WTC11 (cell line): ENCODE measurements at regions not wholly inside any gene's neighbourhood (a gene's known extent, or its start where the extent isn't known, plus 50 kb on each side); places are given as distances from the start of the nearest gene placed in this dataset.

Experiments used
- ATF6 ChIP-seq: sonication (generic); formaldehyde crosslinking; IDR thresholded peaks from 2 replicates; pipeline ENCODE4 v1.8.1; 2023; ENCODE audit warnings: mild to moderate bottlenecking, missing genetic modification reagents
- CTCF ChIP-seq: fragments of 200-600 bp; IDR thresholded peaks from 2 replicates; pipeline ENCODE4 v1.8.0; 2022; ENCODE audit warnings: antibody characterized with exemption
- E2F5 ChIP-seq: sonication (generic); formaldehyde crosslinking; IDR thresholded peaks from 2 replicates; pipeline ENCODE4 v1.8.1; 2022; ENCODE audit warnings: mild to moderate bottlenecking, moderate library complexity, missing genetic modification reagents
- ETV6 ChIP-seq: sonication (generic); formaldehyde crosslinking; IDR thresholded peaks from 2 replicates; pipeline ENCODE4 v1.8.1; 2022; ENCODE audit warnings: mild to moderate bottlenecking, missing genetic modification reagents
- MXD4 ChIP-seq: fragments of 250-450 bp; sonication (Bioruptor Pico); IDR thresholded peaks from 2 replicates; pipeline ENCODE4 v1.8.0; 2021; ENCODE audit warnings: mild to moderate bottlenecking, moderate library complexity, borderline replicate concordance
- RELA ChIP-seq: sonication (generic); formaldehyde crosslinking; IDR thresholded peaks from 2 replicates; pipeline ENCODE4 v1.8.1; 2022; ENCODE audit warnings: missing genetic modification reagents, mild to moderate bottlenecking, borderline replicate concordance
- USF1 ChIP-seq: sonication (generic); formaldehyde crosslinking; IDR thresholded peaks from 2 replicates; pipeline ENCODE4 v1.8.0; 2022; ENCODE audit warnings: mild to moderate bottlenecking, missing genetic modification reagents
- ZBTB43 ChIP-seq: sonication (generic); formaldehyde crosslinking; IDR thresholded peaks from 2 replicates; pipeline ENCODE4 v1.8.1; 2023; ENCODE audit warnings: mild to moderate bottlenecking, missing genetic modification reagents
- ZNF138 ChIP-seq: sonication (generic); formaldehyde crosslinking; conservative IDR thresholded peaks from 2 replicates; pipeline ENCODE4 v1.8.1; 2022; ENCODE audit warnings: mild to moderate bottlenecking, moderate library complexity, missing genetic modification reagents

- no peak for TF ChIP-seq CTCF
- TF ChIP-seq USF1 (CRISPR knock-in tag): no peak
- no peak for TF ChIP-seq E2F5 (CRISPR knock-in tag)
- TF ChIP-seq RELA (CRISPR knock-in tag): no peak
- TF ChIP-seq ZBTB43 (CRISPR knock-in tag): no peak
- TF ChIP-seq ATF6 (CRISPR knock-in tag): no peak
- TF ChIP-seq ZNF138: no peak
- no peak for TF ChIP-seq MXD4 (CRISPR knock-in tag)
- no peak for TF ChIP-seq ETV6 (CRISPR knock-in tag)
Measured at GRCh38 chr4:31239886-31240285, 519.7 kb downstream of the PCDH7 start.
